WTC11 (cell line): ENCODE measurements at regions not wholly inside any gene's neighbourhood (a gene's known extent, or its start where the extent isn't known, plus 50 kb on each side); places are given as distances from the start of the nearest gene placed in this dataset.

Experiments used
- AFF4 ChIP-seq: sonication (generic); formaldehyde crosslinking; IDR thresholded peaks from 2 replicates; pipeline ENCODE4 v1.8.1; 2023; ENCODE audit warnings: mild to moderate bottlenecking, missing genetic modification reagents, borderline replicate concordance
- ATF3 ChIP-seq: sonication (generic); formaldehyde crosslinking; conservative IDR thresholded peaks from 2 replicates; pipeline ENCODE4 v1.8.1; 2022; ENCODE audit warnings: mild to moderate bottlenecking, missing genetic modification reagents
- CREM ChIP-seq: sonication (generic); formaldehyde crosslinking; IDR thresholded peaks from 2 replicates; pipeline ENCODE4 v1.8.1; 2022; ENCODE audit warnings: mild to moderate bottlenecking, missing genetic modification reagents, moderate library complexity
- CTCF ChIP-seq: fragments of 200-600 bp; IDR thresholded peaks from 2 replicates; pipeline ENCODE4 v1.8.0; 2022; ENCODE audit warnings: antibody characterized with exemption
- E2F1 ChIP-seq: sonication (generic); formaldehyde crosslinking; IDR thresholded peaks from 2 replicates; pipeline ENCODE4 v1.8.0; 2022; ENCODE audit warnings: mild to moderate bottlenecking, missing genetic modification reagents
- MAX ChIP-seq: sonication (generic); formaldehyde crosslinking; IDR thresholded peaks from 2 replicates; pipeline ENCODE4 v1.8.0; 2022; ENCODE audit warnings: mild to moderate bottlenecking, missing genetic modification reagents
- MLX ChIP-seq: sonication (generic); formaldehyde crosslinking; IDR thresholded peaks from 2 replicates; pipeline ENCODE4 v1.8.1; 2023; ENCODE audit warnings: mild to moderate bottlenecking, missing genetic modification reagents, moderate library complexity
- ZBTB21 ChIP-seq: sonication (generic); formaldehyde crosslinking; IDR thresholded peaks from 2 replicates; pipeline ENCODE4 v1.8.1; 2023; ENCODE audit warnings: mild to moderate bottlenecking, missing genetic modification reagents, borderline replicate concordance
- ZNF232 ChIP-seq: sonication (generic); formaldehyde crosslinking; IDR thresholded peaks from 2 replicates; pipeline ENCODE4 v1.8.0; 2022; ENCODE audit warnings: mild to moderate bottlenecking, missing genetic modification reagents
- ZSCAN18 ChIP-seq: fragments of 250-450 bp; sonication (Bioruptor Pico); IDR thresholded peaks from 2 replicates; pipeline ENCODE4 v2.1.2; 2022; ENCODE audit warnings: mild to moderate bottlenecking, moderate library complexity

- TF ChIP-seq MLX (CRISPR knock-in tag) (no peak), CTCF (no peak), AFF4 (CRISPR knock-in tag) (no peak), ATF3 (CRISPR knock-in tag) (no peak), CREM (no peak), ZBTB21 (CRISPR knock-in tag) (no peak), E2F1 (CRISPR knock-in tag) (no peak), ZSCAN18 (CRISPR knock-in tag) (no peak), ZNF232 (CRISPR knock-in tag) (no peak), MAX (no peak)
Measured at GRCh38 chr15:38076786-38077185, 142.3 kb downstream of the TMCO5A start.
